ENCODE measurements at regions not wholly inside any gene's neighbourhood (a gene's known extent, or its start where the extent isn't known, plus 50 kb on each side); places are given as distances from the start of the nearest gene placed in this dataset.

DNA sequence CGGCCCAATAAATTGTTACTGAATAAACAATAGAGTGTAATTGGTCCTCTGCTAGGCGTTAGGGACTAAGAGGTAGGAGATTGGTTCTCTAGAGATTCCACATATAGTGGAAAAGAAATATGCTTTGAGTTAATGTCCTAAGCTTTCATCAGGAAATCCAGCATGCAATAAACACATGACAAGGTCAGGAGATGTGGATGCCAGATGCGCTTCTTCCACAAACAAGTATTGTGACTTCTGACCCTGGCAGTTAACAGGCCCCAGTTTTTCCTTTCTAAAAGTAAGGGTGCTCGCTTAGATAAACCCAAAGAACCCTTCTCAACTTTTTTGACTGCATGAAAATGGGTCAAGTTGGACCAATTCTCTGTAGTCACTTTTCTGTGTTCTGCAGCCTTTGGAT lies 146.5 kb upstream of the SOX21 start:
- Histone ChIP-seq H2BK5ac (ENCODE audit: low read depth, low read length, poor library complexity, severe bottlenecking) (no peak overlapping the region), H3K9ac (ENCODE audit: low read depth, low read length) (no peak overlapping the region), H3K56ac (ENCODE audit: extremely low read depth, insufficient read depth, low read length) (no peak overlapping the region), H3K14ac (replicated peaks; ENCODE audit: low read depth, low read length) (no peak overlapping the region), H3K79me1 (ENCODE audit: low read depth in 1 of 2, low read length in 2 of 2) (no peaks in the 10 kb centered on the region), H2BK20ac (ENCODE audit: low read depth, low read length) (no peak overlapping the region), H3K9me3 (ENCODE audit: control insufficient read depth, insufficient read depth, low read length) (no peaks in the 10 kb centered on the region), H3K18ac (ENCODE audit: low read depth, low read length) (no peak overlapping the region), H3K4ac (ENCODE audit: low read depth, low read length) (no peak overlapping the region), H3K27me3 (ENCODE audit: control insufficient read depth, insufficient read depth, low read length) (peaks cover 2% of the 10 kb centered on the region), H4K8ac (ENCODE audit: low read depth in 2 of 2, low read length in 2 of 2) (no peak overlapping the region), H3K36me3 (ENCODE audit: control insufficient read depth, insufficient read depth, low read length) (no peaks in the 10 kb centered on the region), H2AFZ (replicated peaks; ENCODE audit: low read length, poor library complexity) (no peak overlapping the region), H4K20me1 (ENCODE audit: insufficient read depth, low read length) (no peaks in the 10 kb centered on the region), H3K4me2 (ENCODE audit: low read depth, low read length) (no peak overlapping the region), H2AK5ac (ENCODE audit: low read depth, low read length) (no peak overlapping the region), H3K27ac (ENCODE audit: insufficient read depth, low read length) (no peak overlapping the region), H4K5ac (ENCODE audit: low read depth, low read length) (no peak overlapping the region), H3K4me1 (ENCODE audit: control insufficient read depth, insufficient read depth, low read length) (no peaks in the 10 kb centered on the region), H2BK15ac (ENCODE audit: low read depth, low read length) (no peak overlapping the region), H2AK9ac (replicated peaks; ENCODE audit: low read depth, low read length, poor library complexity) (no peak overlapping the region), H3K4me3 (ENCODE audit: insufficient read depth, low read depth, low read length) (no peak overlapping the region), H4K91ac (ENCODE audit: insufficient read depth, low read depth, low read length) (no peak overlapping the region), H2BK120ac (ENCODE audit: low read depth, low read length) (no peak overlapping the region), H3K9me1 (ENCODE audit: insufficient read depth, low read length) (no peaks in the 10 kb centered on the region), H3K23ac (ENCODE audit: low read depth, low read length) (no peak overlapping the region)
- TF ChIP-seq BHLHE40 (IDR thresholded peaks at IDR 0.05; ENCODE audit: low read depth, low read length) = no peak
- TF ChIP-seq CHD1 (IDR thresholded peaks at IDR 0.05; ENCODE audit: low read depth, low read length) = no peak
- TF ChIP-seq, protein P1, sequence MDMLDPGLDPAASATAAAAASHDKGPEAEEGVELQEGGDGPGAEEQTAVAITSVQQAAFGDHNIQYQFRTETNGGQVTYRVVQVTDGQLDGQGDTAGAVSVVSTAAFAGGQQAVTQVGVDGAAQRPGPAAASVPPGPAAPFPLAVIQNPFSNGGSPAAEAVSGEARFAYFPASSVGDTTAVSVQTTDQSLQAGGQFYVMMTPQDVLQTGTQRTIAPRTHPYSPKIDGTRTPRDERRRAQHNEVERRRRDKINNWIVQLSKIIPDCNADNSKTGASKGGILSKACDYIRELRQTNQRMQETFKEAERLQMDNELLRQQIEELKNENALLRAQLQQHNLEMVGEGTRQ (IDR thresholded peaks at IDR 0.05; ENCODE audit: low read depth, low read length) = no peak
- no peak for TF ChIP-seq MAFK (IDR thresholded peaks at IDR 0.05; ENCODE audit: low read depth, low read length)
- no peak for TF ChIP-seq NFE2L2 (IDR thresholded peaks at IDR 0.05; ENCODE audit: low read depth, low read length)
- TF ChIP-seq POLR2A (IDR thresholded peaks at IDR 0.05; ENCODE audit: low read depth, low read length) = no peak
- ATAC-seq (ENCODE audit: low read depth) (no peak), DNase-seq (no peak)
- dilution Hi-C loops (cut with HindIII; ENCODE audit: low sequenced_read_pairs, unreplicated experiment) = no loop called here
- POLR2A ChIA-PET (ENCODE audit: unreplicated experiment) = no interaction called here
- CTCF ChIA-PET = no interaction called here
- no CpG with 5 or more reads among the region's 4 CpGs for WGBS, 2 experiments (ENCODE audit: extremely low coverage in 2 of 2, insufficient read length in 1 of 2)
- in situ Hi-C loops (cut with MboI; ENCODE audit: low sequenced_read_pairs) = no loop called here
- BruUV-seq (replicated peaks) = no TSS peak
- intact Hi-C loops (cut with micrococcal nuclease) = no loop called here
